Activated CD8-positive, alpha-beta memory T cell treated with anti-CD3 and anti-CD28 coated beads for 1 hour (primary cell): ENCODE measurements at regions not wholly inside any gene's neighbourhood (a gene's known extent, or its start where the extent isn't known, plus 50 kb on each side); places are given as distances from the start of the nearest gene placed in this dataset.

Source experiments
- DNase-seq, 2 donors: peaks; one replicate each; pipeline ENCODE4 v3.0.0-alpha.2; 2020; ENCODE audit warnings: low read depth in 1 of 2; ENCODE audit errors: extremely low read depth in 1 of 2

DNA sequence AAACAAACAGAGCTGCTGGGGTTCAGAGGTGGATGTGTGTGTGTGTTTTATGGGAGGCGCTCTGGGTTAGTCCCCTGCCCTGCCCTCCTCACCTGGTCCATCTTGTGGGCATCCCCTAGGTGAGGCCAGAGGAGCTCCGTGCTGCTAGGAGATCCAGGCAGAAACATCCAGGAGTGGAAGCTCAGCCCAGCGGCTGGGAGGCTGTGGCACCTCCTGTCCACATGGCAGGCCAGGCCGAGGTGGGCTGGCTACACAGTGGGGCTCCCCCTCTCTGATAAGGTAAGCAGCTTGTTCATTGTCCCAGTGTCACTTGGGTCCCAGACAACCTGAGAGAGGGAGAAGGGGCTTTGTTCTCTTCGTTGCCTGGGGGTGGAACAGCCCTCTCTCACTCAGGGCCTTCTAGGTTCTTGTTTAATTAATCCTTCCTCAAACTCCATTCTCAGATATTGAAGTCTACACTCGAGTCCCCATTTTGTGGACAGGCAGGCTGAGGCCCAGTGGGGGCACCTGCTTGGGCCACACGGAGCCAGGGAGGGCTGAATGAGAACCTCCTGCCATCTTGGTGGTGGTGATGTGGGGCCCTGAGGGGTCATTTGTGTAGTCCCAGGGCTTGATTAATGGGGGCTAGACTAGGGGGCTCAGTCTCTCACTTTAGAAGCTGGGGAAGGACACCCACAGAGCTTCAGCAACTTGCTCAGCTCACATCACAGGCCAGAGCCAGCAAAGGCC, 216.8 kb upstream of the GPR26 start:
- no peak for DNase-seq

- no peak for DNase-seq
Measured at GRCh38 chr10:123450956-123451605, 215.1 kb upstream of the GPR26 start.

DNA sequence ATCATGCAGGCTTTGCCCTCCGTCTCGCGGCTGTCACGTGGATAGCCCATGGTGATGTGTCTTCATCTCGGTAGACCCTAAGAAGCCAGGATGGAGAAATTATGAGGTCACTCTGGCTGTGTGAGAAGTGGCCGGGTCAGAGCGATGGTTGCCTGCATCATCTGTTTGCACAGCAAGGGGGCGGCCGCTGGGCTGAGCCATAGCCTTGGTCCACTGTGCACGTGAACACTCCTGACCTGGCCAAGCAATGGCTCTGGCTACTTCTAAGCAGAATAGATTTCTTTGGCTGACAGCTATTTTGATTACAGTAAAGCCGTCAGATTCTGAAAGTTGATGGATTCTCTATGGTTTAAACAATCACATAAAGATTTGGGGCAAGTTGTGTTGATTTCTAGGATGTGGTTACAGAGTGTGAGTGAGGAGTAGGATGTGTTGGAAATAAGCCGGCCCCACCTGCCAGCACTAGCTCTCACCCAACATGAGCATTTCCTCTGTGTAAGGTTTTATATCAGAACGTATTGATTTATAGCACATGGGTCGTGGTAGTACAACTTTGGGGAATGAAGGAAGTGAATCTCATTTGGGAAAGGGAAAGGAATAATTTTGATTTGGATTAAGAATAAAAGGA, 214.4 kb upstream of the GPR26 start:
- no peak for DNase-seq

GRCh38 chr10:123454987-123455386, 211.2 kb upstream of the GPR26 start:
- no peak for DNase-seq

DNA sequence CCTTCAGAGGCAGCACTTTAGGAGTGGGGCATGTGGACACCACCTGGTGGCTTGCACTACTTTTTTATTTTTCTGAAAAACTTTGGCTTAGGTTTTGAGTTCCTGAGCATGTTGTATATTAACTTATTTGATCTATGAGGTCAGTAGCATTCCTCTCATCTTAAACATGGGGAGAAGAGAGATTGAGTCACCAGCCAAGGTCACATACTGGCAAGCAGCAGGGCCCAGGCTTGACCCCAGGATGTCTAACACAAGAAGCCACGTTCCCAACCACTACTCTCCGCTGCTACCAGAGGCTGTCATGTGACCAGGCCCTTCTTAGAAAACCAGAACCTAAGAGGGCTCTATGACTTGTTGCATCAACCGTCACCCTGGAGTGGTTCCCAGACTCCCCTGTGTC, 210.3 kb upstream of the GPR26 start:
- no peak for DNase-seq

DNA sequence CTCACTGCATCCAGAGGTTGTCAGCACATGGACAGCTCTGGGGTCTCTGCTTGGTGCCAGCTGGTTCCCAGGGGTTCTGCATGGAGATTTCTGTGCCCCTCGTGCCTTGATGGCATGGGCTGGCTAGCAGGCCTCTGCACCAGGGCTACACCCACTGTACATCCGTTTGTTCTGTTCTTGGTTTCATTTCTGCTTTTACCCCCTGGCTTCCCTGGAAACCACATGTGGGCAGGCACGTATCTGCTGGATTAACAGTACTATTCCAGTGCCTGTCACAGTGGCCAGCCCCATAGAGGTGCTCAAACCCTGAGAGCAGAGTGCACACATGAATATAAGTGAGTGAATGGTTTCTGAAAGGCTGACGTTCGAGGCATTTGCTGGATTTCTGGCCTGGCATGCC, 207.2 kb upstream of the GPR26 start:
- DNase-seq, result no peak

- no peak for DNase-seq
Measured at GRCh38 chr10:123459371-123460091, 206.6 kb upstream of the GPR26 start.

GRCh38 chr10:123462246-123462645, 203.9 kb upstream of the GPR26 start:
- no peak for DNase-seq

DNA sequence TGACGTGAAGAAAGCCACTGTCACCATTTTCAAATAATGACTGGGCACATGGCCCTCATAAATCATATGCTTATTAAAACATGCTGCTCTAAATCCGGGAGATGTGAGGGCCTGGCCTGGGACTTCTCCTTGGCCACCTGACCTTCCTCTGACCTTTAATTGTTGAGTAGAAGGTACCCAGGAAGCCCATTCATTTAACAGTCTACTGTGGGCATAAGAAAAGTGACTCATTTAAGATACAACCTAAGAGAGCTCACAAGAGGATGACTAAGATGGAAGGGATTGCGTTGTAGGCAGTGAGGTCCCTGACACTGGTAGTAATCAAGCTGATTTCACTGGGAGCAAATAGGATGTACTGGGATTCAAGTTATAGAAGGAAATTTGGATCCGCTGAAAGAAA, 203.4 kb upstream of the GPR26 start:
- no peak for DNase-seq

- DNase-seq, result no peak
Measured at GRCh38 chr10:123463181-123463580, 203.0 kb upstream of the GPR26 start.

- no peak for DNase-seq
Measured at GRCh38 chr10:123463698-123464097, 202.5 kb upstream of the GPR26 start.

DNA sequence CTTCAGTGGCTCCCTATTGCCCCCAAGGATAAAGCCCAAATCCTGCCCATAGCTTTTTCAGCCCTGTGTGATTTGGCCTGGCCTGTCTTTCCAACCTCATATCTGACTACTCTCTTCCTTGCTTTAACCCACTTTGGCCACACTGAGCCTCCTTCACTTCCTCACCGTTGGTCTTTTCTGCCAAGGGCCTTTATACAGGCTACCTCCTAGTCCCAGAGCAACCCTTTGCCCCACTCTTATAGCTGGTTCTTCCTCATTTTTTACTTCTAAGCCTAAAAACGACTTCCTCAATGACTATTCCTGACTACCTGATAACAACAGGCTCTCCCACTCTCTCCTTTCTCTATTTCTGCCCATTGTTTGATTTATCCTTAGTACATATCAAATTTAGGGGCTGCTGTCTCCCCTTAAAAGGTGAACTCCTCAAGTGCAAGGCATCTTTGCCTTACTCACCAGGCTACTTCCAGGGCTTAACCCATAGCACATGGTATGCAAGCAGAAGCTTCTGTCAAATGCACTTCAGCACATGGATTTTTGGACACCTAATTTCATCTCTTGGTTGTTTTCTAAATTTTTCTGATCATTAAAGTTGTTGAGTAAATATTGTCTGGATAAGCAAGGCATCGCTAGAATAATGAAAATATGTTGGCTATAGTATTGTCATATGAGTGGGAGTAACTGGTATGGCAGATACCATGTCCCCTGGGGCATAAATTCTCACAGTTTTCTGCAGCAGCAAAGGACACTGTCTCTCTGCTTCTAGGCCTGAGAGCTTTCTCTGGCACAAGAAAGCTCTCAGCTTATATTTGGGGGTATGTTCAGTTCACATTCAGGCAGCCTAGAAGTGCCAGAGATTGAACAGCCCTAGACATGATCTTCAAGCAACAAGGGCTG, 201.5 kb upstream of the GPR26 start:
- no peak for DNase-seq

DNA sequence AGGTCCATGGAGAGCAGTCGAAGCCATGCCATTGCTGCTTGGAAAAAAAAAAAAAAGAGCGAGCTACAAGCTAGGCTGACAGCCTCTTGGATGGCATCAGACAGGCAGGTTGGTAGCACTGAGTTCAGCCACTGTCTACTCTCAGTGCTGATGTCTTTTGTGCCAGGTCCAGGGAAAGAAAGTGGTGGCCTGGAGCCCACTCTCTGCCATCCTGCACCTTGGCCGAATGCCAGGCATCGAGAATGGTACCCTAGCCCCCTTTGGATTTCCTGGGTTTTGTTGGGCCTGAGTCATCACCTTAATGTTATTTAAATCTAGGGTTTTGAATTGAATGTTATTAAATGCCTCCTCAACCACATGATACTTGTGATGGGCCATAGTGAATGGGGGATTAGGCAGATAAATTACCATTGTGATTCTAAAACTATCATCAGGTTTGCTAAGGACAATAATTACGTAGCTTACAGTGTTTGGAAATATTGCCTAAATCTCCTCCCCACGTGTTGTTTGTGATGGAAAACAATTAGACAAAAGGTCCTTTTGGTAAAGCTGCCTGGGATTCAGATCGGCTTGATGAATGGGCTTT, 195.7 kb upstream of the GPR26 start:
- DNase-seq, result no peak

GRCh38 chr10:123471811-123472210, 194.3 kb upstream of the GPR26 start:
- DNase-seq, result no peak

DNA sequence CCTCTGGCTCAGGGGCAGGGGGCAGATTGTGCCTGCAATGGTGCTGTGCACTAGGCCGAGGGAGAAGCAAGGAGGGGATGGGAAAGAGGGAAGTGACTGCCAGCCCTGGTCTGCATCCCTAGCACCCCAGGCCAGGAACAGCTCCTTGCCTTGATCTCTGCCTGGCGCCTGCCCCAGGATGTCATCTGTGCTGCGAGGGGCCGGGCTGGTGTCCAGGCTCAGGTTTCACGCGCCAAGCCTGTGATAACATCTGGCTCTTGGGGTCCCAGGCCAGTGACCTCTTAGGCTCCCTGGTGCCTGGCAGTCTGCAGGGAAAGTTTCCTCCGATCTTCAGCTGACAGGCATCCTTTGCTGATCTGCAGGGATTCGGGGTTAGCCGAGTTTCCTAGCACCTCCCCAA, 193.5 kb upstream of the GPR26 start:
- DNase-seq, result no peak

GRCh38 chr10:123474700-123475099, 191.5 kb upstream of the GPR26 start:
- no peak for DNase-seq

DNA sequence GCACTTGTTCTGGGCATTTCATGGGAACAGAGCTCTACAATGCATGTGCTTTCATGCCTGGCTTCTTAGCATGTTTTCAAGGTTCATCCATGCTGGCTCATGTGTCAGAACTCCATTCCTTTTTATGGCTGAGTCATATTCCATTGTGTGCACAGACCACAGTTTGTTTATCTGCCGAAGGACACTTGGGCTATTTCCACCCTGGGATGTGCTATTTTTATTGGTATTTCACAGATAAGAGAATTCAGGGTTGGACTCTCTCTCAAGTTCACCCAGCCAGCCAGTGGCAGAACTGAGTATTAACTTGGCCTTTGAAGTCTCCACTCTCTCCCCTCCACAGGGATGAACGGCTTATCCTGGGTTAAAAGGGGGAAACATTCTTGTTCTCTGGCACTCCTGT, 190.7 kb upstream of the GPR26 start:
- no peak for DNase-seq

GRCh38 chr10:123478116-123478515, 188.0 kb upstream of the GPR26 start:
- DNase-seq, result no peak

GRCh38 chr10:123479640-123480039, 186.5 kb upstream of the GPR26 start:
- DNase-seq, result no peak

GRCh38 chr10:123480344-123480743, 185.8 kb upstream of the GPR26 start:
- no peak for DNase-seq
